IPS-NIHi11 (cell line): ENCODE measurements at regions not wholly inside any gene's neighbourhood (a gene's known extent, or its start where the extent isn't known, plus 50 kb on each side); places are given as distances from the start of the nearest gene placed in this dataset.
"Not testable (repeated sequence)": the region's sequence is repeated elsewhere in the genome, so short reads cannot be mapped to it uniquely, and the experiment has no call there.

ENCODE experiments used
- DNase-seq: peaks from one replicate; pipeline ENCODE4 v3.0.0; 2012; ENCODE audit warnings: mixed read lengths, low spot score

DNA sequence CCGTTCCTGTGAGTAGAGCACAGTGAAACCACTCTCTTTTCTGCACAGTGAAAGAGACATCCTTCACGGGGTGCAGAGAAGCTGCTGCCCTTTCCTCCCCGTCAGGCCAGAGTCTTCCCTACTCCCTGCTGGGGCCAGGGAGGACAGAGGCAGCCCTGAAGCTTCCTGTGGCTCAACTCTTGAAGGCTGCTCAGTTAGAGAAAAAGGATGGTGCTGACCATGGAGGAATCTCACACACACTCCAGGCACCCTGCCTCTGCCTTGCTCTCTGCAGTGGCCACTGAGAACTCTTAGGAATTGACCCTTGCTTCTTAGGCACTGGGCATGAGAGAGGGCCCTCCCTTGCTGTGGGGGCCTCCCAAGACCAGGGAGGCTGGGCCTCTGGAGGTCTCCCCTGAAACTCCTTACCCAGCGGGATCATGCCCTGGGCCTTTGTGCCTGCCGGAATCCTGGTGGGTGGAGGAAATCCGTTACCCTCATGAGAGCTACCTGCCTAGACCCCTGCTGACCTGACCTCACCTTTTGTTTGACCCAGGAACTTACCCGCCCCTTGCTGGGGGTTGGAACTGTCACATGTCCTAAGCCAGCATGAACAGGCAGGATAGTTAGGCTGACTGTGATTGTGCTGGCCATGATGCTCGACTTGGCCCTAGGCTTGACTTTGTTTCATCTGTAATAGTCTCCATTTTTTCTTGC is 65.0 kb upstream of the CD93 start:
- DNase-seq: no peak

DNA sequence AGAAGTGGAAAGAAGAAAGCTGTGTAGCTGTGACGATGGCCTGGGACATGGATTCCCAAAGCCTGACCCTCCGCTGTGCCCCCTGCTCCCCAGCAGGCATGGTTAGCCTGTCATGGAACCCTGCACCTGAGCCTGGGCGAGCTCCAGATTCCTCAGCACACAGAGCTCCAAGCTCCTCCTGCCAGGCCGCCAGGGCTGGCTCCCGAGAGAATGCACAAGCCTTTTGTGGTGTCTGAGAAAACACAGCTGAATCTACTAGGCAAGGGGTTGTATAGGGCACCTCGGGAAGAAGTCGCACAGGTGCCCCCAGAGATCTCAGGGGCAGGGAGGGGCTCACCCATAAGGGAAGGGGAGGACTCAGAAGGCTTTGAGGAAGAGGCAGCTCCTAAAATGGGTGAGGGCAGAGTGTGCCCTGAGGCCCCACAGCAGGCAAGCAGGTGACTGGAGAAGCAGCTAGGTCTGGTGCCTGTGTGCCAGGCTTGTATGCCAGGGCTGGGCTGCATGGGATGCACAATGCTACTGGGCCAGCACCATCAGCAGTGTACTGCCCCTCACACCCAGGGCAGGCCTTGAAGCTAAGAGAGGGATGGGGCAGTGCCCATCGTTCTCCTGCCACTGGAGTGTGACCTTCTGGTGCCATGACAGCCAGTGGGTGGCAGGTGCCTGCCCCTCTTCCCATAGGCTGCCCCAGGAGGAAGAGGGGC is 64.3 kb upstream of the CD93 start:
- no peak for DNase-seq

DNA sequence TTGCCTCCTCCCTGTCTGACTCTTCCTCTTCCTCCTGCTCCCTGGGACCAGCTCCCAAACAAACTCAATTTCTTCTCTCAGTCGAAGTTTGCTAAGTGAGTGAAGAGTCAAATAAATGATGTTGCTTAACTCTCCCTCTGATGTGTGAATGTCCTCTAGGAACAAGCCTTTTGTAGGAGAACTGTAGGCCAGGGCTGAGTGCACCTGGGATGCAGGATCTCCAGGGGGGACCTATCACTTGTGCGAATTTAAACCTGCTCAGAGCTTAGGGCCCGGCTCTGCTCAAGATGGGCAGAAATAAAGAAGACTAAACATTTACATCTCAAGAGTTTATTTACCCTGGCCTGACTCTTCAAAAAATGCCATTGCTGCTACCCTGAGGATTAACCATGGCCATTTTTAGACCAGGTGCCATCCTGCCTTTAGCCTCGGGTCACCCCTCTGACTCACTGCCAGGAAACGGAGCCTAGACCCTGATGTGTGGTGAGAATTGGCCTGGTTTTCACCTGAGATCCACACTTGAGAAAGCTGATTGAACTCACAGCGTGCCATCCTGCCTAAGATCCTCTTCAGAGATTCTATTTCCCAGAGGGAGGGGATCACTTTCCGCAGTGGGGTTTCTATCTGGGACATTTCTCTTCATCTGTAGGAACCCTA is 63.6 kb upstream of the CD93 start:
- no peak for DNase-seq

DNA sequence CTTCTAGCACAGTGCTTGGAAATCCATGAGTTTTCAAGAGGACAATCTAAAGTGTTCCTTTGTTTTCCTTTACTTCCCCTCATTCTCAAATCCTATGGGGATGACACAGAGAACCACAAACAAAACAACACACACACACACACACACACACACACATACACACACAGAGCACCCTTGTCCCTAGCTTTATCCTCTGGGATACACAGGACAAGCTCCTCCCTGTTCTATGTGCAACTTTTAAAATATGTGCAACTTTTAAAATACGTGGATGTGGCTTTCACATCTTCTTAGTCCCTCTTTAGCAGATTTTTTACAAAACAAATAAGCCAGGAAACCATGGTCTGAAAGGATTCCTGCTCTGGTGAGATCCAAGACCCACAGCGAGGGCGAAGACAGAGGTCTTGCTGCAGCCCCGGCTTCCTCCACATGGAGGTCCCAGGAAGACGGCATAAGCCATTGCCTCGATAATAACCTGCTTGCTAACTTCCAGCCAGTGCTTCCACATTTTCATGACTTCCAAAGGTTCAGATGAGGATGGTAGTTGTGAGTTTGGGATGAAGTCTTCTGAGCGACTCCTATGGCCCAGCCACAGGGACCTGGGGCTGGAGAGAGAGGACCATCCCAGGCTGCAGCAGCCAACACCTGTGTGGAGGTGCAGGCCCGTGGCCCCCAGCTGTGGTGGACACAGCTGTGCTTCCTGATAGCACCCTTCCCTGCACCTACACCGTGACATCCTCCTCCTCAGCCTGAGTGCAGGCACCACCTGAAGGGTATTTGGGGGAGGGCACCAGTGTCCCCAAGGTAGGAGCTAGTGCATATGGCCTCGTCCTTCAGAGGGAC is 62.8 kb upstream of the CD93 start:
- no peak for DNase-seq

DNA sequence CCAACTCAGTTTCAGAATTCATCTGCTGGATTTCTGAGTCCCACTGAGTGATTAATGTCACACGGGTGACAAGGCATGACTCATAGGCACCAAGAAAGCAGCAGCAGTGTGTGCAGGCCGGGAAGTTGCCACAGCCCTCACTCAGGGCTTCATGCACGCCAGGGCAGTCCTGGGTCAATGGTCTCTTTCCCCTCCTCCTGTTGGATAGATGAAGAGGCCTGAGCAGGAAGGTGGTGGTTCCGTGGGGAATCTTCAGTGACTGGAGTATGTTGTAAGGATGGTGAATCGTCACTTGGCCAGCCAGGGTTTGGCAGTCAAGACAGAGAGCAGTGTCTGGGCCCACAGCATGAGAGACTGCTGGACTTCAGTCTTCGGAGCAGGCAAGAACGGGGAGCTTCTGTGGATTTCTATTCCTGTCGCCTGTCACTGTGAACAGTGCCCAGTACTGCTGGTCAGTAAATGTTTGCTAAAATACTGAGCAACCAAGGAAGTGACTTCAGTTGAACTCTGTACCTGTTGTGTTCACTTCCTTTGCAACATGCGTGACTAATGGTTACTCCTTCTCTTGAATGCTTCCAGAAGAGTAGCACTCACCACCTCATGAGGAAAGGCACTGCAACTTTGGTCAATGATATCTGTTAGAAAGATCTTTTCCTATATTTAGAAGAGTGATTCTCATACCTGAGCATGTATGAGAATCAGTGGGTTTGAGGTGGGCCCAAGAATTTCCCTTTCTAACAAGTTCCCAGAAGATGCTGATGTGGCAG is 62.0 kb upstream of the CD93 start:
- no peak for DNase-seq

DNA sequence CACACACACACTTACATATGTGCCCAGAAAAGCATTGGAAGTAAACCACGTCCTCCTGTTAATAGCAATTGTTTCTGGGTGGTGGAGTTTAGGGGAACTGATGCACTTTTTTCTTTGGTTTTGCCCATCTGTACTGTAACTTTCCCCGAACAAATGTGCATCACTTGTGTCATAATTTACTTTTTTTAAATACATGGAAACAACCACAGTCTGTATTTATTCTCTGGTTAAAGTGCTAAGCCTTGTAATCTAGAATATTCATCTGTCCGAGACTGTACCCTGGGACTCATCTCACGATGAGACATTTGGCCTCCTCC is 61.5 kb upstream of the CD93 start:
- DNase-seq: no peak

DNA sequence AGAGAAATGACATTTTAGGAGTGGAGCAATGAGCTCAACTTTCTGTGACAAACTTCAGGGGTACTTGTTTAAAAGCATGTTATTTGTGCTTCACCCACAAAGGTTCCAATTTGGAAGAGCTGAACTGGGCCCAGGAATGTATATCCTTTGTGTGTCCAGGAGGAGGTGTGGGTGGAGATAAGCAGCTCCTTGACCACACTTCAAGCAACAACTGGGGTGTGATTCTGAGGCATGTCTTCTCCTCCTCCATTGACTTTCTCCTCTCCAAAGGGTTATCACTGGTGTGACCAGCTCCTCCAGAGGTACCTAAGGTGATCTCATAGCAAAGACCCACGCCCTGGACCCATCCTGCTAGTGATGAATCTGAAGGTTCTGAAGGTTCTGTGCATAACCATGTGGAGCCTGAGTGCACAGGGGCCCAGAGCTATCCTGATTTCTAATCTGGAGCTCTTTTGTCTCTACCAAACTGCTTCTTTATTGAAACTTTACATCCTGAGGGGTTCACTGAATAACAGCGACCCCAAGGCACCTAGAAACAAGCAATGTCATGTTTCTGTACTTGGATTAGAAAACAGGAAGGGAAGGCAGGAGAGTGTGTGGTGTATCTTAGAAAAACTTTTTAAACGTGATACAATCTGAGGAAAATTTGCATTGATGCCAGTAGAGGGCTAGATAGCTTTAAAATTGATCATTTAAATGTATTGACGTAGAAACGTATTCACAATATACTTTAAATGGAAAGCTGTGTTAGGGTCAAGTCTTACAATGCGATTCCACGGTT is 60.9 kb upstream of the CD93 start:
- no peak for DNase-seq

DNA sequence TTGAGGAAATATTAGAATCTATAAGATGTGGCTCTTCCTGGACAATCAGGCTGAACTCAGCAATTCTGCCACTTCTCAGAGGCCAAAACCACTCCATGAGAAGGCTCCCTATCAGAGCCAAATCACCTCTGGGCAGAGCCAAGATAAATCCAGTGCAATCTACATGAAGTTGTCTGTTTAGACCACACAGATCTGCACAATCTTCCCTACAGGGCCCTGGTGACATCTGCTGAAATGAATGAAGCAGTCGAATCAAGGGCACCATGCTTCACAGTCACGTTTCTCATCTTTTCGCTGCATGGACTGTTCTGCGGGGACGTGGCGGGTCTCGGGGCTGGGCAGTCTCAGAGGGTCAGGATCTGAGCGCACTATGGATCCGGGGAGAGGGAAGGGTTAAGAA is 60.1 kb upstream of the CD93 start:
- no peak for DNase-seq

DNA sequence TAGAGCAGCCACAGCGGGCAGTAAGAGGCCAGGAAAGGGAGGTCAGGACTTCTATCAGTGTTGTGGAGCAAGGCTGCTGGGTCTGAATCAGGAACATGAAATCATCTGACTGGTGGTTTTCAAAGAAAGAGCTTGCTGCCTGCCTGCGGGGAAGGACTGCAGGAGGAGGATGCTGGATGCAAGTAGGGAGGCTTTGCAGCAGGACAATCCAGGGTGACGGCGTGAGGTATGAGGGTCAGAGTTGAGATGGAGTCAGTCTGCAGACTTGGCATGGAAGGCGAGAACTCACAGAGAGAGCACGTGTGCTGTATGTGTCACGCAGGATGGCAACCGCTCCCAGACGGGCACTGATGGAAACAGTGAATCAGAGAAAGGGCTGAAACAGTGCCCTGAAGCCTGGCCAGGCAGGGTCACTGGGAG is 59.2 kb upstream of the CD93 start:
- no peak for DNase-seq

DNA sequence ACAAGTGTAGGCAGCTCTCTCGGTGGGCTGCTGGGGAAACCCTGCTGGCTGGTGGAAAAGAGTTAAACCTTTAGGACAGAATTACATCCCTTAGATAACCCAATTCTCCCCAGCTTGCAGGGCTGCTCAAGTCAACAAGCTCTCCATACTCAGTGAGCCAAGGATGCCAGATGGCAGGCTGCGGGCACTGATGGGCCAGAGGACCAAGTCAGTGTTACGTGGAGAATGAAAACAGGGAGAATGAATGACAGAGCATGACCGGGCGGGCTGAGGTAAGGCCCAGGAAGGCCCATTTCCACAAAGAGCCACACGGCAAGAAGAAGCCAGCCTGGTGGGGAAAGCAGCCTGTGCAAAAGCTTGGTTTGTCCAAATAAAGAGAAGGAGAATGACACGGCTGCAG is 58.7 kb upstream of the CD93 start:
- no peak for DNase-seq

DNA sequence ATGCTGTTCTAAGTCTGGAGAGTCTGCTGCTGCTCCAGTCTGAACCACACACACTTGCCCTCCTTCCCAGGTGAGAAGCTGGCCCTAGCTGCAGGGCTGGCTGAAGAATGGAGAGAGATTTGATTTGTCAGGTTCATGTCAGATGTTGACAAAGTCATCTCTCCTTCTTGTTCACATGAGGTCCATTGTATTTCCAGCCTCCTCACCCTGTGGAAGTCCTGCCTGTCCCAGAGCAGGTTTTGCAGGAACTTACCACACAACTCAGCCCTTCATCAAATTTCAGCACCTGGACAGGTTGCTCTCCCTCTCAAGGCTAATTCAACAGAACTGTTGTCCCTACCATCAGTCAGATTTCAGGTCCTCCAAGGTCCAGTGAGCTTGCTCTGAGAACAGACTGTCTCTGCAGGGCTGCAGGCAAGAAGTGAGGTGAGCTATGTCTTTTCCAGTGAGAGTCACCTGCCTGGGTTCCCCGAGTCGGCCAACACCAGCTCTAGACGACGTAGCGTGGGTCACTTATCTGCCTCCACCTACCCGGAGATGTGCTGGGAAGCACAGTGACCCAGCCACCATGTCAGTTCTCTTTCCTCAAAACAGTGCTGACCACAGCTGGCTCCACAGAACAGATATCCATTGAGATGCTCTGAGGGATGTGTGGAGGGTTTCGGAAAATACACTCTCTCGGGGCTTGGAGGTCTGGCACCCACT is 58.0 kb upstream of the CD93 start:
- DNase-seq: no peak

DNA sequence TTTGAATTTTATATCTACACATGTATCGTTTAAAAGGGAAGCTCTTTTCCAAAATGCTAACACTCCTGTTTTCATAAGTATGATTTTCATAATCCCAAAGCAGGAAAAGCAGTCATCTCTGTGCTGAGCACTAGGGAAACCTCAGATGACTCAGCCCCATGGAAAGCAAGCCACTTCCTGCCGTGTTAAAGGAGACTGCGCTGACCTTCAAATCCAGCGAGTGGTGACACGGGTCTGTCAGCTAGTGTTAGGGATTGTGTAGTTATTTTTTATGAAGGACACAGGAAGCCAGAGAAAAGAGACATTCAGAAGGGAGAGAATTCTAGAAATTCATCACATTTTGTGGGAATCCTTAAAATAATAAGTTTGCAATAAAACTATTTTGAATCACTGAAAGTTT is 57.0 kb upstream of the CD93 start:
- no peak for DNase-seq

DNA sequence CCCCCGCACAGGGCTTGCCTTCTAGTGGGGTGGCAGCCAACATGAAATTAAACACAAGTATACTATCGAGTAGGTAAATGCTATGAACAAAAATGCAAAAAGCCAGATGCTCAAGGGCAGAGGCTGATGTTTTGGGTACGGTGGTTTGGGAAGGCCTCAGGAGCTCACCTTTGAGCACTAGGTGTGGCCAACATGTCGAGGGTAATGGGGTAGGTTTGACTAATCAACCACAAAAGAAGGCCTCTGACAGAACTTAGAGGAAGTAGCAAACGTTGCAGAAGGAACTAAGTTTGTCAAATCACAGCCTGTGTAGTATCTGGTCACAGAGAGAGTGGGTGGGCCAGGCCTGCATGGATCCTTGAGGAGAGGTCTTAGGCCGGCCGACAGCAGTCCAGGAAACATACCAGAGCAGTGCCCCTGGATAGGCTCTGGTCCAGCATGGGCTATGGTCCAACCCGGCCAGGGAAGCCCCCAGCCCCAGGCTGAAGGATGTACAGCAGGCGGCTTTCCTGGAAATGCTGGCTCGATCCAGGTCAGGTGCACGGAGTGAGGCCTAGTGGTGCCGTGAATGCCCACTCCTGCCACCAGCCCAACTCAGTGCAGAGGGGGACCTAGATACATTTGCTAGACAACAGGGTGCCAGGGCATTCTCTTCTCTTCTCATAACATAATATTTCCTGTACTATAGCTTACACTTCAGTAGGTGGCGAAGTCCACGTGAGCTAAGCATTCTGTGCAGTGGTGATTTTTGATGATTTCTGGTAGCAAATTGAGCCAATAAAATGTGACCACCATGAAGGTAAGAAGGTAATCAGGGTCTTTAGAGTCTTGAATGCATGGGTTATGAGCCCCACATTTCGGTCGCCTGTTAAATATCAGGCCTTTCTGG is 56.3 kb upstream of the CD93 start:
- no peak for DNase-seq

DNA sequence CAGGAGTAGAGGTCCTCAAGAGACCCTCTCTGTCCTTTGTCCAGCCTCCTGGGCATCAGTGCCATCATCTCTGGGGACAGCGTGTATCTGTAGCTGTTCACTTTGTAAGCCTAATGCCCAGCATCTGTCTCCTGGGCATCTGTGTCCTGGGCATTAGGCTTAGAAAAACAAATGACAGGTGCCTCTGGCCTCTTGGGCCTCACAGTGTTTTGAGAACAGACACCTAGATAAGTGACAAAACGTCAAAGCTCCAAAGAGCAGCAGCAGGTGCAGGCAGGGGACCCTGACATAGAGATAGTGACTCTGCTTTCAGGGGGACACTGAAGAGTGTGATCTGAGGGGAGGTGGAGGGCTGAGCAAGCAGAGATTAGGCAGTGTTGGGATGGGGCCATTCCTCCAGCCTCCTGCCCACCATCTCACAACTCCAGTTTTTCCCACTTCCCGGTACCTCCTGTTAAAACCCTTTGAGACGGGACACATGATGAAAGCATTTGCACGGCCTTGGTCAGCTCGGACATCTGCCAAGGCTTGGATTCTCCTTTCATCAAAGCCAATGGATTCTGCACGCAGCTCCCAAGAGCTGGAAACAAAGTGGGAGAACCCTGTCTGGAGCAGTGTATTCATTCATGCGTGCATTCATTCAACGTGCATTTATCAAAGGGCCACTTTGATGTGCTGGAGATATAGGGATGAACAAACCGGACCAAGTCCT is 55.5 kb upstream of the CD93 start:
- DNase-seq: no peak

DNA sequence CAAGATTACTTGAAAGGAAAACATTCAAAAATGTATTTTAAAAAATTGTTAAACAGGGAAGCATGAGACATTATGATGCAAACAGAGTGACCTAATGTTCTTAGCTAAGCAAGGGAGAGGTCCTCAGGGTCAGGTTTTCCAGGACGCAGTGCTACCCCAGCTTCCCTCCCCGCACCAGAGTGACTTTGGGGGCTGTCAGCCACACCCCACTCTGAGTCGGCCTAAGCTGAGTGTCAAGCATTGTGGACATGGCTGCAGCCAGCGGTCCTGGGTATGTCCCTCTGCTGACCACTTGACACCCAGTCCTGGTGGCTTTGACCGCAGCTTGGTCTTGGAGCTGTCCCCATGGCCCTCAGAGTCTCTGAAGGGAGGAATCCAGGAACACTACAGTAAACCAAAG is 54.9 kb upstream of the CD93 start:
- DNase-seq: no peak

DNA sequence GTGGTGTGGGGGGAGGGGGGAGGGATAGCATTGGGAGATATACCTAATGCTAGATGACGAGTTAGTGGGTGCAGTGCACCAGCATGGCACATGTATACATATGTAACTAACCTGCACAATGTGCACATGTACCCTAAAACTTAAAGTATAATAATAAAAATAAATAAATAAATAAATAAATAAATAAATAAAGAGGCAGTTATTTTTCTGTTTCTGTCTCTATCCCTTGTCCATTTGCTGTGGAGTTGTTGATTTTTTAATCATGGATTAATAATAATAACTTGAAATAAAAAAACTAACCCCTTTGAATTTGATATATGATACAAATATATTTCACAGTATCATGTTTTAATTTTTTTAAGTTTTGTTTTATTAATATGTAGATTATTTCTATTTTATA is 53.9 kb upstream of the CD93 start:
- DNase-seq: not testable (repeated sequence)

DNA sequence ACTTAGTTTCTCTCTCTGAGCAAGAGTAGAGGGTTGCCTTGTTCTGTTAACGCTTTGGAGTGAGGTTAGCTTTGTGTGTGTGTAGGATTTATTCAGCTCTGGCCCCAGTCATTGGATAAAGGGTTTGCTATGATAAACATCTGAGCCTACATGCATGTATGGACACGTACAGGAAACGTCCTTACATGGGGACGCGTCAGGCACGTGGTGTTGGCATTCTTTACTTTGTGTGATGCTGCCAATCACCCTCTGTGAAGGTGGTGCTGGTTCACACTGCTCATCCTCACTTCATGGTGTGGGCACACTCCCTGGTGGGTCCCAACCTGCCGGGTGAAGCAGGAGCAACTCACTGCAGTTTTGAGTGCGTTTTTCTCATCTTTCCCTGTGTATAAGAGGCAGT is 53.4 kb upstream of the CD93 start:
- DNase-seq: no peak

DNA sequence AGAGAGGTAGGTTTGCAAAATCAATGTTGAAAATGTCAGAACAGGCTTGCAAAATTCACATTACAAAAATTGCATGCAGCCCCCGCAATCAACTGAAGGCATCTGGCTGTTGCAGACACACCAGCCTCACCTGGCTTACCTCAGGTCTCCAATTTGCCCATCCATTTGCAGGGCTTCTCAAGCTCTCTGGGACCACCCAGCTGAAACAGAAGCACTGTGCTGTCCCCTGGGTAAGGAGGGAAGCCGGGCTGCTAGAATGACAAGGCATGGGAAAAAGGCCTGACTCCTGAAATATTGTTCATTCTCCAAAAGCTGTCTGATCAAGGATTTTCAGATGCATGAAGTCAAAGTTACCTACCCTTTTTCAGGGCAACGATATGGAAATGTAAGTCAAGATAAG is 52.6 kb upstream of the CD93 start:
- no peak for DNase-seq

DNA sequence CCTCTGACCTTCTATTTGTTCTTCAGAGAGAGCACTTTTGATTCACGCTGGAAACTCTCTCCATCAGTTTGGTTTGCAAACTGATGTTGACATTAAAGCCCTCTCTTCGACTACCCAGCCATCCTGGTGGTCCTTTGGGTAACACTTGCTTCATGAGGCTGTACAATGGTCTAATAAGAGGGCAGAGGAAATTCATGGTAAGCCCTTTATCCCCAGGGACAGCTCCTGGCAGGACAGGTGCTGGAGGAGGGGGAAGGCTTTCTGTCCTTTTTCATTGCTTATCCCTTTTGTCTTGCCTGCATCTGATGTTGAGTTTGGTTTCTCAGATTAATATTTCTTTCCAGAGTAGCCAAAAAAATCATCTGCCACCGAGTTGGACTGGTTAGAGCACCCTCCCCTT is 52.1 kb upstream of the CD93 start:
- DNase-seq: no peak
